Esophagus muscularis mucosa (tissue), 4 donors: ENCODE measurements at regions not wholly inside any gene's neighbourhood (a gene's known extent, or its start where the extent isn't known, plus 50 kb on each side); places are given as distances from the start of the nearest gene placed in this dataset.
"Not testable (repeated sequence)": the region's sequence is repeated elsewhere in the genome, so short reads cannot be mapped to it uniquely, and the experiment has no call there.

Experiments used
- CTCF ChIP-seq, 3 experiments: fragments of 200-600 bp in 2 of 3; fragments of 450-650 bp in 1 of 3; sonication (generic) in 2 of 3; IDR thresholded peaks; one replicate each; pipeline ENCODE4 v1.5.1; 2017 to 2019; ENCODE audit warnings: antibody characterized with exemption in 3 of 3, mild to moderate bottlenecking in 2 of 3, moderate library complexity in 1 of 3
- EP300 ChIP-seq: sonication (generic); formaldehyde crosslinking; IDR thresholded peaks from one replicate; pipeline ENCODE4 v1.6.1; 2017; ENCODE audit warnings: antibody characterized with exemption
- POLR2A ChIP-seq: fragments of 450-650 bp; IDR thresholded peaks from one replicate; pipeline ENCODE4 v1.6.1; 2017; ENCODE audit warnings: antibody characterized with exemption, moderate library complexity, mild to moderate bottlenecking, low read depth
- POLR2AphosphoS5 ChIP-seq, 2 donors: sonication (generic); formaldehyde crosslinking; IDR thresholded peaks; one replicate each; pipeline ENCODE4 v1.6.1; 2017; ENCODE audit warnings: antibody characterized with exemption in 2 of 2

GRCh38 chr6:67787119-67787518 is 848.0 kb upstream of the ADGRB3 start:
- TF ChIP-seq EP300; CTCF (IDR thresholded peaks at IDR 0.05); POLR2AphosphoS5 (IDR thresholded peaks at IDR 0.05); POLR2A: not testable (repeated sequence)
